Spleen (tissue), 11 donors: ENCODE measurements at regions not wholly inside any gene's neighbourhood (a gene's known extent, or its start where the extent isn't known, plus 50 kb on each side); places are given as distances from the start of the nearest gene placed in this dataset.

ENCODE experiments used
- DNase-seq: peaks from one replicate; pipeline ENCODE4 v3.0.0-alpha.2; 2020
- H3K27ac ChIP-seq, 8 donors: fragments of 200-600 bp; sonication (generic) in 7 of 8; 1 replicate in 4 of 8; 2 replicates in 4 of 8; pipeline versions ENCODE4 v1.5.0 to v1.8.0; 2016 to 2021; ENCODE audit warnings: inconsistent platforms in 4 of 8, mild to moderate bottlenecking in 4 of 8, moderate library complexity in 1 of 8
- H3K27me3 ChIP-seq, 7 donors: fragments of 200-600 bp; sonication (generic) in 6 of 7; replicated peaks in 1 of 7; 1 replicate in 4 of 7; 2 replicates in 3 of 7; pipeline versions ENCODE4 v1.5.0 to v1.8.0; 2016 to 2021; ENCODE audit warnings: inconsistent platforms in 3 of 7, mild to moderate bottlenecking in 1 of 7
- H3K36me3 ChIP-seq, 6 donors: fragments of 200-600 bp; sonication (generic) in 5 of 6; 1 replicate in 4 of 6; 2 replicates in 2 of 6; pipeline versions ENCODE4 v1.5.0 to v1.8.0; 2016 to 2021; ENCODE audit warnings: inconsistent platforms in 2 of 6
- H3K4me1 ChIP-seq, 6 donors: fragments of 200-600 bp; sonication (generic) in 5 of 6; 1 replicate in 3 of 6; 2 replicates in 3 of 6; pipeline versions ENCODE4 v1.5.0 to v1.8.0; 2016 to 2021; ENCODE audit warnings: inconsistent platforms in 3 of 6
- H3K4me3 ChIP-seq, 8 donors: fragments of 200-600 bp; sonication (generic) in 7 of 8; 1 replicate in 4 of 8; 2 replicates in 4 of 8; pipeline versions ENCODE4 v1.5.0 to v1.8.0; 2016 to 2021; ENCODE audit warnings: inconsistent platforms in 4 of 8, mild to moderate bottlenecking in 4 of 8, moderate library complexity in 2 of 8
- H3K9me3 ChIP-seq, 8 donors: fragments of 200-600 bp; sonication (generic) in 7 of 8; 1 replicate in 4 of 8; 2 replicates in 4 of 8; pipeline versions ENCODE4 v1.5.0 to v1.8.0; 2016 to 2021; ENCODE audit warnings: inconsistent platforms in 4 of 8
- POLR2A ChIP-seq, 3 donors: fragments of 450-650 bp; IDR thresholded peaks; one replicate each; pipeline ENCODE4 v1.5.1; 2017; ENCODE audit warnings: antibody characterized with exemption in 3 of 3, mild to moderate bottlenecking in 1 of 3
- POLR2AphosphoS5 ChIP-seq, 3 donors: sonication (generic); formaldehyde crosslinking; IDR thresholded peaks; one replicate each; pipeline ENCODE4 v1.5.1; 2017; ENCODE audit warnings: antibody characterized with exemption in 3 of 3
- WGBS, 5 donors: extraction: QIAGEN DNeasy Blood & Tissue Kit in 3 of 5; methylation state at CpG; one replicate each; pipeline versions ENCODE4 v1.1.5 to v1.1.7; 2013 to 2018; 5-methylcytosine and 5-hydroxymethylcytosine counted together
- intact Hi-C: fragments of 100-400 bp; cut with DNase I; formaldehyde crosslinking; loops from one replicate; pipeline ENCODE4 v1.15.0; 2023; ENCODE audit warnings: low total_unique reads
- TF ChIP-seq, protein P1 (sequence below), 11 experiments: fragments of 200-600 bp in 7 of 11; fragments of 450-650 bp in 4 of 11; sonication (generic) in 4 of 11; IDR thresholded peaks in 8 of 11; conservative IDR thresholded peaks in 3 of 11; 1 replicate in 7 of 11; 2 replicates in 4 of 11; pipeline versions ENCODE4 v1.4.0 to v1.8.0; 2016 to 2021; ENCODE audit warnings: antibody characterized with exemption in 11 of 11, inconsistent platforms in 4 of 11, mild to moderate bottlenecking in 1 of 11
- donor health status: healthy with polysubstance abuse.
- donor health status: DM: no; HTN: no; CAD: no; lungs with moderate emphysema.
- donor health status: DM: no; HTN: no; CAD: no.
- donor health status: Bipolar disorder and iron deficiency.
- donor health status: healthy.
- donor health status: DM: no; HTN: no; CAD: no.
- donor health status: DM: yes; HTN: yes; CAD: no.

DNA sequence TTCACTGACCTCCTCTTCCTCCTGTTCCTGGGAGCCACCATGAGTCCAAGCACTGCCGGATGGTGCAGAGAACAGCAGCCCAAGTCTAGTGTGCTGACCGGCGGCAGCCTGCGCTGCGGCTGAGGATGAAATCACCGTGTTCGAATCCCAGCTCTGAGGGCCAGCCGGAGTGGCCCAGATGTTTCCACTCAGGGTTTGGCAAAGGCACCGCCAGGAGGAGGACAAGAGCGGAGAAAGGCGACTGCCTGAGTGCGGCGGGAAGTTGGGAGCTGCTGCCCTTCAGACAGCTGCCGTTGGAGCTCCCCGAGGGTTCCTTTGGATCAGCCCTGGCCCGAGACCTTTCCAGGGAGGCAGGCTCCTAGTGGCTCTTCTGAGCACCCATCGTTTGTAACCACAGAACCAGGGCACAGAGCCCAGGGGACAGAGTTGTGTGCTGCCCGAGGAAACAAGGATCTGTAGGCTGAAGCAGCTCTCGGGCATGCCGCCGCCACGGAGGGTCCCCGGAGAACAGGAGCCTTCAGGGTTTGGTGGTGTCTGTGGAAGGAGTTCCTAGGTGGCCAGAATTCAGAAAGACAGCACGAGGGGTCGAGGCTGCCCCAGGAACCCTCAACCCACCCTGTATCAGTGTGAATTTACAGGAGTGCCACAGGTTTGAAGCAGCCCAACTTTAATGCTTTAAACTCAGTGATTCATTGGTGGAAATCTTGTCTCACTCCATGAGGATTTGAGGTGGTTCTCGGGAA is 115.6 kb upstream of the COL5A1 start:
- intact Hi-C loops = no loop called here
- H3K9me3 ChIP-seq = peaks cover 0 to 19% (median 13%) of the 10 kb centered on the region in 8 donors
- H3K27me3 ChIP-seq = peaks cover 0 to 18% (median 0%) of the 10 kb centered on the region in 7 donors
- no peak overlapping the region for H3K4me3 ChIP-seq
- DNase-seq = no peak
- 76 to 85% (median 79%) methylated on average over 20 to 26 of the region's 26 CpGs for WGBS, 5 donors
- H3K27ac ChIP-seq = no peak overlapping the region
- TF ChIP-seq POLR2AphosphoS5 (IDR thresholded peaks at IDR 0.05) (peak in 1 of 3 donors; percentile 47), POLR2A (IDR thresholded peaks at IDR 0.05) (no peak)
- H3K4me1 ChIP-seq = no peaks in the 10 kb centered on the region
- no peaks in the 10 kb centered on the region for H3K36me3 ChIP-seq

DNA sequence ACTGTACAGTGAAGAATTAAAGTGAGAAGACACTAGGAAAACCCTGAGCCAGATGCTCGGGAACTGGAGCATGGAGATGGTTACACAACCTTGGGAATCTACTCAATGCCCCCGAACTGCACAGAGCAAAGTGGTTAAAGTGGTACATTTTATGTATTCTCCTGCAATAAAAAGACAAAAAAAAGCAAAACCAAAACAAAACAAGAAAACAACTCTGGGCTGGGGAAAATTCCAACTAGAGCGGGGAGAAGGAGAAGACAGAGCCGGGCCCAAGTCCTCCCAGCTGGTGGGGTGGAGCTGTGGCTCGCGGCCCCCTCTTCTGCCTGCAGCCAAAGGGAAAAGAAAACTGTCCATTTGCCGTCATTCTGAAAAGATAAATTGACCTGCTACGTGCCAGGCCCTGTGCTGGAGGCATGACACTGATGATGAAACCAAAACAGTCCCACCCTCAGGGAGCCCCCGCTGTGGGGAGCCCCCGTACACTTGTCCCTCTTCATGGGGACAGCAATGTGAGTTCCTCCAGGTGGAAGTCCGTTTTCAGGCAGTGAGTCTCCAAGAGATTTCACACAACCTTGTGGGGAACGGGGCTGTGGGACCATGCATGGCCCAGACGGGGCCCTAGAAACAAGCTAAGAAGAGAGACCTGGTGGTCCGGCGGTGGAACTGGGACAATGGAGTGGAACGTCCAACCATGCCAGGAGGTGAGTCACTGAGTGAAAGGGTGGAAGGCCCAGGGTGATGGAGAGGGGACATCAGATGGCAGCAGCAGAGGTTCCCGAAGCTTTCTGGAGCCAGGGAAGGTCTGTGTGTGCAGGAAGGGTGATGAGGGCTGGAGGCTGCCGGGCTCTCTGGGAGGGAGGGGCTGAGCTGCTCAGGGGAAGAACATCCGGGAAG is 114.8 kb upstream of the COL5A1 start:
- WGBS, 5 donors = 73 to 86% (median 85%) methylated on average over 19 of the region's 19 CpGs
- no peak for DNase-seq

DNA sequence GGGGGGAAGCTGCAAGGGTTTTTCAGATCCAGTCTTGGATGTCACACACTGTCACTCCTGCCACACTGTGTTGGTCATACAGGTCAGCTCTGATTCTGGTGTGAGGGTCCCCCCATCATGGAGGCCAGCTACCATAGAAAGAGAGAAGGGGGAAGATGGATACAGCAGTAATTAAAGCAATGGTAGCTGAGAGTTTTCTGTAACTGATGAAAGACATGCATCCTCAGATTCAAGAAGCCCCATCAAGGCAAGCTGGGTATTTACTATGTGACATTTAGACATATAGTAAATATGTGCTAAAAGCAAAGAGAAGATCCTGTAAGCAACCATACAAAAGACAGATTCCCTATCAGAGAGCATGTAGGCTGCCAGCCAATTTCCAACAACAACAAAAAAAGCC is 110.9 kb upstream of the COL5A1 start:
- peaks cover 0 to 14% (median 0%) of the 10 kb centered on the region in 7 donors for H3K27me3 ChIP-seq
- no peaks in the 10 kb centered on the region for H3K4me1 ChIP-seq
- intact Hi-C loops = no loop called here
- no peak overlapping the region for H3K4me3 ChIP-seq
- H3K9me3 ChIP-seq = peaks cover 0 to 19% (median 11%) of the 10 kb centered on the region in 8 donors
- TF ChIP-seq, protein P1, sequence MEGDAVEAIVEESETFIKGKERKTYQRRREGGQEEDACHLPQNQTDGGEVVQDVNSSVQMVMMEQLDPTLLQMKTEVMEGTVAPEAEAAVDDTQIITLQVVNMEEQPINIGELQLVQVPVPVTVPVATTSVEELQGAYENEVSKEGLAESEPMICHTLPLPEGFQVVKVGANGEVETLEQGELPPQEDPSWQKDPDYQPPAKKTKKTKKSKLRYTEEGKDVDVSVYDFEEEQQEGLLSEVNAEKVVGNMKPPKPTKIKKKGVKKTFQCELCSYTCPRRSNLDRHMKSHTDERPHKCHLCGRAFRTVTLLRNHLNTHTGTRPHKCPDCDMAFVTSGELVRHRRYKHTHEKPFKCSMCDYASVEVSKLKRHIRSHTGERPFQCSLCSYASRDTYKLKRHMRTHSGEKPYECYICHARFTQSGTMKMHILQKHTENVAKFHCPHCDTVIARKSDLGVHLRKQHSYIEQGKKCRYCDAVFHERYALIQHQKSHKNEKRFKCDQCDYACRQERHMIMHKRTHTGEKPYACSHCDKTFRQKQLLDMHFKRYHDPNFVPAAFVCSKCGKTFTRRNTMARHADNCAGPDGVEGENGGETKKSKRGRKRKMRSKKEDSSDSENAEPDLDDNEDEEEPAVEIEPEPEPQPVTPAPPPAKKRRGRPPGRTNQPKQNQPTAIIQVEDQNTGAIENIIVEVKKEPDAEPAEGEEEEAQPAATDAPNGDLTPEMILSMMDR (IDR thresholded peaks at IDR 0.05 in 8 of 11, conservative IDR thresholded peaks at IDR 0.05 in 3 of 11) = no peak
- TF ChIP-seq POLR2A (IDR thresholded peaks at IDR 0.05) = no peak
- no peak for TF ChIP-seq POLR2AphosphoS5 (IDR thresholded peaks at IDR 0.05)
- no peaks in the 10 kb centered on the region for H3K36me3 ChIP-seq
- DNase-seq = no peak
- no peak overlapping the region for H3K27ac ChIP-seq

More for the DNA sequence above, 114.8 kb upstream of the COL5A1 start:
- no peak overlapping the region for H3K27ac ChIP-seq
- H3K36me3 ChIP-seq = no peaks in the 10 kb centered on the region
- peaks cover 0 to 19% (median 11%) of the 10 kb centered on the region in 8 donors for H3K9me3 ChIP-seq
- TF ChIP-seq POLR2AphosphoS5 (IDR thresholded peaks at IDR 0.05) = no peak
- TF ChIP-seq, protein P1 (IDR thresholded peaks at IDR 0.05 in 8 of 11, conservative IDR thresholded peaks at IDR 0.05 in 3 of 11) = no peak
- no peak for TF ChIP-seq POLR2A (IDR thresholded peaks at IDR 0.05)
- no peak overlapping the region for H3K4me3 ChIP-seq
- H3K4me1 ChIP-seq = no peaks in the 10 kb centered on the region
- intact Hi-C loops = no loop called here
- H3K27me3 ChIP-seq = peaks cover 0 to 18% (median 0%) of the 10 kb centered on the region in 7 donors

DNA sequence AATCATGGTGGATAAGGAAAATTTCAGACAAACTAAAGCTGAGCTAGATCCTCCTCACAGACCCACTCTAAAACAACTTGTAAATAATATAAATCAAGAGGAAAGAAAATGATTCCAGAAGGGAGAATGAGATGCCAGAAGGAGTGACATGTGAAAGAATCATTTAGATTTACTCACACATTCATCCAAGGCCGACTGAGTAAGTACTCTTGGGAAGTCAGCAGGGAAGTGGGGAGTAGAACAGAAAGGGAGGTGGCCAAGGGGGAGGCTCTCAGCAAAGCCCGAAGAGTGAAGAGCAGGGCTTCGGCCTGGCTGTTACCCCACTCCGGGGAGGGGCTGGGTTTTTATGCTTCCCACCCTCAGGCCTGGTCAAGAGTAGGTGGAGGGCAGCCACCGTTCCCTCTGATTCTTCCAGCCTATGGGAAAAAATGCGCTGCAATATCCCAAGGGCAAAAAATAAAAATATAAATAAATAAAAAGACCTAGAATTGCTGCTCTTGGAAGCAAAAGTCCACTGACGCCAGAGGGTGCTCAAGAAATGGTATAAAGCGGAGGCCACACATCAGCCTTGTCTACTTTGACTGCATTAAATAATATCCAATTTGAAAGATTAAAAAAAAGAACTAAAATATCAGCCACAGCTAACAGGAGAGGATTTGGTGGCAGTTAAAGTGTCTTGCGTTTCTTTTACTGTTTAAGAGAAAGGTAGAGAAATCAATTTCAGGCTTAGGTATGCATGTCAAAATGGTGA is 110.2 kb upstream of the COL5A1 start:
- intact Hi-C loops = no loop called here
- TF ChIP-seq, protein P1 (IDR thresholded peaks at IDR 0.05 in 8 of 11, conservative IDR thresholded peaks at IDR 0.05 in 3 of 11) = no peak
- no peak for TF ChIP-seq POLR2AphosphoS5 (IDR thresholded peaks at IDR 0.05)
- Histone ChIP-seq H3K27me3 (peaks cover 0 to 9% (median 0%) of the 10 kb centered on the region in 7 donors), H3K9me3 (peaks cover 0 to 19% (median 11%) of the 10 kb centered on the region in 8 donors), H3K27ac (no peak overlapping the region), H3K4me1 (no peaks in the 10 kb centered on the region), H3K36me3 (no peaks in the 10 kb centered on the region), H3K4me3 (no peak overlapping the region)
- WGBS, 5 donors = 63 to 73% (median 63%) methylated on average over 8 to 9 of the region's 9 CpGs
- no peak for DNase-seq
